Right ventricle myocardium superior (tissue), 1 donor: ENCODE measurements at regions not wholly inside any gene's neighbourhood (a gene's known extent, or its start where the extent isn't known, plus 50 kb on each side); places are given as distances from the start of the nearest gene placed in this dataset.

Experiments used
- ATAC-seq: fragments of 200-7000 bp; cut with Tn5 transposase; one replicate; pipeline ENCODE4 v1.9.1; 2020; ENCODE audit warnings: mild to moderate bottlenecking; ENCODE audit not compliant: poor library complexity
- DNase-seq: peaks from one replicate; pipeline ENCODE4 v3.0.0-alpha.2; 2020
- intact Hi-C: fragments of 100-400 bp; cut with DNase I; formaldehyde crosslinking; loops from one replicate; pipeline ENCODE4 v1.11.2; 2022
- donor health status: DM: no; HTN: yes; CAD: no; lungs with severe emphysema.

DNA sequence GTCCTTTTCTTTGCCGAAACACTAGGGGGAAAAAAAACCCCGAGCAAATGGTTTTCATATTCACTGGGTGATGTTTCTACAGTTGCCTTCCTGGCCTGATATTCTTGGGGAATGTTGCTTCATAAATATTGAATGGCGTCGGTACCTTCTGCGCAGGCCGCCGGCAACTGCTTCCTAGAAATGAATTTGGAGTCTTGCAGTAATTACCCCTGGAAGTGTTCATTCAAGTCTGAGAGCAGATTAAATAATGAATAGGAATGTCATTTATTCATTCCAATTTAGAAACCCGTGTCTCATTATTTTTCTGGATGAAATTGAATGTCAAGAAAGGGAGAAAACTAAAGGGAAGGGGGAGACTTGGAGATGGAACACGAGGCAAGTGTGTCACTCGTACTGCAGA is 179.4 kb upstream of the KCNG1 start:
- intact Hi-C loops = no loop called here
- no peak for ATAC-seq
- DNase-seq = no peak

- intact Hi-C loops = no loop called here
- no peak for ATAC-seq
- no peak for DNase-seq
These were observed 177.0 kb upstream of the KCNG1 start for GRCh38 chr20:51199920-51200319.

- DNase-seq (no peak), ATAC-seq (no peak)
- intact Hi-C loops = no loop called here
These were observed 176.1 kb upstream of the KCNG1 start for GRCh38 chr20:51198876-51199523.

GRCh38 chr20:51198238-51198637 is 175.3 kb upstream of the KCNG1 start:
- ATAC-seq (no peak), DNase-seq (no peak)
- intact Hi-C loops = no loop called here

DNA sequence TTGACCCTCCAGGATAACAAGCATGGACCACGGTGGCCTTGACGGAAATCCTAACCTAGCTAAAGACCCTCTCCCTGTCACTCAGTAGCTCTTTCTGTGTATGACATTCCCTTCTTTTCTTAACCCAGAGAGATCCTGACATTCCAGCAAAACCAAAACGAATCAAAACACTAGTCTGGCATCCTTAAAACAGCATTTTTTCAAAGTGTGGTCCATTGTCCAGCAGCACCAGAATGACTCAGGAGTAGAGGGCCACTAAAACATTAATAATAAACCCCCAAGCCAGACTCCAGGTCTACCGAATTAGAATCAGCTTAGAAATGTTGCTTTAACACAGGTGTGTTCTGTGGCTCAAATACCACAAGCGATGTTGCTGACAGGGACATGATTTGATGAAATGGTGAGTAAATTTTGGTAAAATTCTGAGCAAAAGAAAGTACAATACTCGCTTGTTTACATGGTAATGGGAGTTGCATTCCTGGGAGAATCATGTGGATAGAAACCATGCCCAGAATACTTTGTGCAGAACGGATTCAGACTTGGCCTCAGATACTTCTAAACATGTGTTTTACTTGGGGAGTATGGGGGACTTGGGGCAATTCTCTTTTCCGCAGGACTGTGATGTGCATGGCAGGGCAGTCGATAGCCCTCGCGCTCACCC is 174.2 kb upstream of the KCNG1 start:
- DNase-seq (no peak), ATAC-seq (no peak)
- intact Hi-C loops = no loop called here

- ATAC-seq = no peak
- intact Hi-C loops = no loop called here
- no peak for DNase-seq
These were observed 173.1 kb upstream of the KCNG1 start for GRCh38 chr20:51195990-51196389.

DNA sequence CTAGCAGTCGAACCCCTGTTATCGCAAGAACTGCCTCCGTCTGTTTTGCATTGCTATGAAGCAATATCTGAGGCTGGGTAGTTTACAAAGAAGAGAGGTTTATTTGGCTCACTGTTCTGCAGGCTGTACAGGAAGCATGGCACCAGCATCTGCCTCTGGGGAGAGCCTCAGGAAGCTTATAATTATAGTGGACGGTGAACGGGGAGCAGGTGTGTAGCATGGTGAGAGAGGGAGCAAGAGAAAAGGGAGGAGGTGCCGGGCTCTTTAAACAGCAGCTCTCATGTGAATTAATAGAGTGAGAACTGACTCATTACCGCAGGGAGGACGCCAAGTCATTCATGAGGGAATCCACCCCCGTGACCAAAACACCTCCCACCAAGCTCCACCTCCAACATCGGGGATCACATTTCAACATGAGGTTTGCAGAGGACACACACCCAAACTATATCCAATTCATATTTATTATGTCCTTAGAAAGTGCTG is 172.6 kb upstream of the KCNG1 start:
- intact Hi-C loops = no loop called here
- no peak for DNase-seq
- no peak for ATAC-seq

GRCh38 chr20:51193066-51193772 is 170.3 kb upstream of the KCNG1 start:
- intact Hi-C loops = no loop called here
- no peak for DNase-seq
- no peak for ATAC-seq

GRCh38 chr20:51190783-51191180 is 167.9 kb upstream of the KCNG1 start:
- DNase-seq (no peak), ATAC-seq (no peak)
- intact Hi-C loops = no loop called here

DNA sequence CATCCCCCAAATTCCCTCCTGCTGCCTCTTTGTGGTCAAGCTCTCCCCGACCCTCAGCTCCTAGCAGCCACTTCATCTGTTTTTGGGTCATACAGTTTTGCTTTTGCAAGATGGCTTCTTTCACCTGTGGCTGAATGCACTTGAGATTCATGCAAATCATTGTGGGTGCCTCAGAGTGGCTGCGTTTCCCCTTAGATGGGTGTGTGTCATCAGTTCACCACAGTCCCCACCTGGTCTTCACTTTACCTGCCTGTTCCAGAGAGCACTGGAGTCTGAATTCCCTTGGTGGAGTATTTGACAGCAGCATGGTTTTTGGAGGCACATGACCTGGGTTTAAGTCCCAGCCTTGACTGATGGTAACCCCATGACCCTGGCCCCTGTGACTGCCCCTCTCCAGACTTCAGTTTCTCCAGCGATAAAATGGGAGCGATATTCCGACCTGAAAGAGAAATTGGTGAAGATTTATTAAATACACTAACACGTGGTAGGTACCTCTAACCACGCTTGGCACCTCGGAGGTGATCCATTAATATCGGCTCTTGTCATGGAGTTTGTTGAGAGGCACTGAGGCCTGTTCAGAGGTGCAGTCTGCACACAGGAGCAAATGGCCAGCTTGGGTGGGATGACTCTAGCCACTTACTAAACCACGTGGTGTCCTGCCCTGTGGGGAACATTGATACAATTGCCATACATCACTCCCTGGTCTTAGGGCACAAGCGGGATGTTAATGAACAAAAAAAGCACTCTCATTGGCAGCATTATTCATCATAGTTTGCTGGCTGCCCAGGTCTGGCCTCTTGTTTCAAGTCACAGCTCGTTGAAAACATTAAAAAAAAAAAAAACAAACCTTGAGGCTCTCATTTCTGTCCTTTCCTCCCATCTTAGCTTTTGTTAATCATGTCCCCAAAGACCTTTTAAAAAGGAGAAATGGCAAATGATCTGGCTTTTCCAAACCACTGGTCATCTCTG is 167.2 kb upstream of the KCNG1 start:
- intact Hi-C loops = no loop called here
- no peak for ATAC-seq

GRCh38 chr20:51188941-51189340 is 166.0 kb upstream of the KCNG1 start:
- ATAC-seq (no peak), DNase-seq (no peak)
- intact Hi-C loops = no loop called here

More for the DNA sequence above, 167.2 kb upstream of the KCNG1 start:
- DNase-seq = no peak

GRCh38 chr20:51187261-51187660 is 164.4 kb upstream of the KCNG1 start:
- ATAC-seq (no peak), DNase-seq (no peak)
- intact Hi-C loops = no loop called here

- intact Hi-C loops = no loop called here
- ATAC-seq (no peak), DNase-seq (no peak)
These were observed 163.0 kb upstream of the KCNG1 start for GRCh38 chr20:51185861-51186260.

DNA sequence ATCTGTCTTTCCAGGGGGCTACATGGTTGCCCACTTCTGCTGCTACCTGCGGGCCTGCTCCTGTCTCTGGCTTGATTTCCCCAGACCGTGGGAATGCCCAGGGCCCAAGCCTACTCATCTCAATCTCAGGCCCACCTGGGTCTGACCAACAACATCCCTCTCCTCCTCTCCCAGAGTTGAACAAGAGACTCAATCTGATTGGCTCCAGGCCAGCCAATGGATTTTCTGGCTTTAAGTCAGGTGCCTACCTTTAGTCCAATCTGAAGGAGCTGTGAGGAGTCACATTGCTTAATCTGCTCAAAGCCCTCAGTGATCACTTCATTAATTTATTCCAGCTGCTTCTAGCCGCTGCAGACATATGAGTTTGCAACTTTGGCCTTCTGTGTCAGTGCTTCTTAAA is 162.4 kb upstream of the KCNG1 start:
- ATAC-seq (no peak), DNase-seq (no peak)
- intact Hi-C loops = no loop called here

- no peak for DNase-seq
- no peak for ATAC-seq
- intact Hi-C loops = no loop called here
These were observed 161.4 kb upstream of the KCNG1 start for GRCh38 chr20:51184289-51184688.

- intact Hi-C loops = no loop called here
- no peak for DNase-seq
- no peak for ATAC-seq
These were observed 160.5 kb upstream of the KCNG1 start for GRCh38 chr20:51183451-51183850.

GRCh38 chr20:51182571-51182970 is 159.7 kb upstream of the KCNG1 start:
- DNase-seq (no peak), ATAC-seq (no peak)

DNA sequence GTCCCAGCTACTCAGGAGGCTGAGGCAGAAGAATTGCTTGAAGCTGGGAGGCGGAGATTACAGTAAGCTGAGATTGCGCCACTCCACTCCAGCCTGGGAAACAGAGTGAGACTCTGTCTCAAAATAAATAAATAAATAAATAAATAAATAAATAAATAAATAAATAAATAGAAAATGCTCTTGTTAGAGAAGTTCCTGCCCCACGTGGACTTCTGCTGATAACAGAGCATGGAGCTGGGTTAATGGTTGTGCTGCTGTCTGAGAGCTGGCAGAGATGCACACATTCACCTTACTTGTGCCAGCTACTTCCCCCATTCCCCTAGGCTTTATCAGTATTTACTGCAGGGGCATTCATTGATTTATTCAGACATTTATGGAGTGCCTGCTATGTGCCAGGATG is 155.2 kb upstream of the KCNG1 start:
- intact Hi-C loops = no loop called here
- DNase-seq (no peak), ATAC-seq (no peak)

More at GRCh38 chr20:51182571-51182970, 159.7 kb upstream of the KCNG1 start:
- intact Hi-C loops = no loop called here

DNA sequence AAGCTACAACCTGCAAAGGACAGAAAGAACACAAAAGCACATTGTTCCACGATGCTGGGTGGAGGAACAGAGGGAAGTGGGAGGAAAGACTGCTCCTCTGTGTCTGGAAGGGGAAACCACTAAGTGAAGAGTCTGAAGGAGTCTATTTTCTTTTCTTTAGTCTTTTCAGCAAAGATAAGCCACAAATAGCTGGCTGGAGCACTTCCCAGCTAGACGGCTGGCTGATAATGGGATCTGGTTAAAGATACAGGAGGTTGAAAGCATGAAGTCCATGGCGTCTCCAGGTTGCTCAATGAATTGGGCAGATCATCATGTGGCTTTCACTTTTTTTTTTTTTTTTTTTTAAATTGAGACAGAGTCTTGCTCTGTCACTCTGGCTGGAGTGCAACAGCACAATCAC is 154.0 kb upstream of the KCNG1 start:
- no peak for ATAC-seq
- intact Hi-C loops = no loop called here
- no peak for DNase-seq
